Spleen (tissue), 11 donors: ENCODE measurements at regions not wholly inside any gene's neighbourhood (a gene's known extent, or its start where the extent isn't known, plus 50 kb on each side); places are given as distances from the start of the nearest gene placed in this dataset.

Source experiments
- DNase-seq: peaks from one replicate; pipeline ENCODE4 v3.0.0-alpha.2; 2020
- H3K27ac ChIP-seq, 8 donors: fragments of 200-600 bp; sonication (generic) in 7 of 8; 1 replicate in 4 of 8; 2 replicates in 4 of 8; pipeline versions ENCODE4 v1.5.0 to v1.8.0; 2016 to 2021; ENCODE audit warnings: inconsistent platforms in 4 of 8, mild to moderate bottlenecking in 4 of 8, moderate library complexity in 1 of 8
- H3K27me3 ChIP-seq, 7 donors: fragments of 200-600 bp; sonication (generic) in 6 of 7; replicated peaks in 1 of 7; 1 replicate in 4 of 7; 2 replicates in 3 of 7; pipeline versions ENCODE4 v1.5.0 to v1.8.0; 2016 to 2021; ENCODE audit warnings: inconsistent platforms in 3 of 7, mild to moderate bottlenecking in 1 of 7
- H3K36me3 ChIP-seq, 6 donors: fragments of 200-600 bp; sonication (generic) in 5 of 6; 1 replicate in 4 of 6; 2 replicates in 2 of 6; pipeline versions ENCODE4 v1.5.0 to v1.8.0; 2016 to 2021; ENCODE audit warnings: inconsistent platforms in 2 of 6
- H3K4me1 ChIP-seq, 6 donors: fragments of 200-600 bp; sonication (generic) in 5 of 6; 1 replicate in 3 of 6; 2 replicates in 3 of 6; pipeline versions ENCODE4 v1.5.0 to v1.8.0; 2016 to 2021; ENCODE audit warnings: inconsistent platforms in 3 of 6
- H3K4me3 ChIP-seq, 8 donors: fragments of 200-600 bp; sonication (generic) in 7 of 8; 1 replicate in 4 of 8; 2 replicates in 4 of 8; pipeline versions ENCODE4 v1.5.0 to v1.8.0; 2016 to 2021; ENCODE audit warnings: inconsistent platforms in 4 of 8, mild to moderate bottlenecking in 4 of 8, moderate library complexity in 2 of 8
- H3K9me3 ChIP-seq, 8 donors: fragments of 200-600 bp; sonication (generic) in 7 of 8; 1 replicate in 4 of 8; 2 replicates in 4 of 8; pipeline versions ENCODE4 v1.5.0 to v1.8.0; 2016 to 2021; ENCODE audit warnings: inconsistent platforms in 4 of 8
- CTCF ChIP-seq, 11 experiments: fragments of 200-600 bp in 7 of 11; fragments of 450-650 bp in 4 of 11; sonication (generic) in 4 of 11; IDR thresholded peaks in 8 of 11; conservative IDR thresholded peaks in 3 of 11; 1 replicate in 7 of 11; 2 replicates in 4 of 11; pipeline versions ENCODE4 v1.4.0 to v1.8.0; 2016 to 2021; ENCODE audit warnings: antibody characterized with exemption in 11 of 11, inconsistent platforms in 4 of 11, mild to moderate bottlenecking in 1 of 11
- POLR2A ChIP-seq, 3 donors: fragments of 450-650 bp; IDR thresholded peaks; one replicate each; pipeline ENCODE4 v1.5.1; 2017; ENCODE audit warnings: antibody characterized with exemption in 3 of 3, mild to moderate bottlenecking in 1 of 3
- POLR2AphosphoS5 ChIP-seq, 3 donors: sonication (generic); formaldehyde crosslinking; IDR thresholded peaks; one replicate each; pipeline ENCODE4 v1.5.1; 2017; ENCODE audit warnings: antibody characterized with exemption in 3 of 3
- WGBS, 5 donors: extraction: QIAGEN DNeasy Blood & Tissue Kit in 3 of 5; methylation state at CpG; one replicate each; pipeline versions ENCODE4 v1.1.5 to v1.1.7; 2013 to 2018; 5-methylcytosine and 5-hydroxymethylcytosine counted together
- intact Hi-C: fragments of 100-400 bp; cut with DNase I; formaldehyde crosslinking; loops from one replicate; pipeline ENCODE4 v1.15.0; 2023; ENCODE audit warnings: low total_unique reads
- donor health status: healthy with polysubstance abuse.
- donor health status: DM: no; HTN: no; CAD: no; lungs with moderate emphysema.
- donor health status: DM: no; HTN: no; CAD: no.
- donor health status: Bipolar disorder and iron deficiency.
- donor health status: healthy.
- donor health status: DM: no; HTN: no; CAD: no.
- donor health status: DM: yes; HTN: yes; CAD: no.

GRCh38 chr5:169394371-169394770 lies 93.4 kb upstream of the SLIT3 start:
- Histone ChIP-seq H3K9me3 (peaks cover 0 to 16% (median 10%) of the 10 kb centered on the region in 8 donors), H3K36me3 (no peaks in the 10 kb centered on the region), H3K4me3 (no peak overlapping the region), H3K4me1 (no peaks in the 10 kb centered on the region), H3K27me3 (peaks cover 0 to 13% (median 0%) of the 10 kb centered on the region in 7 donors), H3K27ac (no peak overlapping the region)
- intact Hi-C loops: no loop called here
- DNase-seq: no peak
- TF ChIP-seq POLR2AphosphoS5 (IDR thresholded peaks at IDR 0.05): no peak
- no peak for TF ChIP-seq CTCF (IDR thresholded peaks at IDR 0.05 in 8 of 11, conservative IDR thresholded peaks at IDR 0.05 in 3 of 11)
- no peak for TF ChIP-seq POLR2A (IDR thresholded peaks at IDR 0.05)
- WGBS, 5 donors: 78 to 89% (median 82%) methylated on average over 4 of the region's 4 CpGs

GRCh38 chr5:169393907-169394306 lies 93.0 kb upstream of the SLIT3 start:
- Histone ChIP-seq H3K27ac (no peak overlapping the region), H3K9me3 (peaks cover 0 to 16% (median 10%) of the 10 kb centered on the region in 8 donors), H3K36me3 (no peaks in the 10 kb centered on the region), H3K4me3 (no peak overlapping the region), H3K27me3 (peaks cover 0 to 13% (median 0%) of the 10 kb centered on the region in 7 donors), H3K4me1 (no peaks in the 10 kb centered on the region)
- WGBS, 5 donors: 54 to 87% (median 70%) methylated on average over 1 of the region's 1 CpG
- DNase-seq: no peak
- intact Hi-C loops: no loop called here
- no peak for TF ChIP-seq CTCF (IDR thresholded peaks at IDR 0.05 in 8 of 11, conservative IDR thresholded peaks at IDR 0.05 in 3 of 11)
- no peak for TF ChIP-seq POLR2A (IDR thresholded peaks at IDR 0.05)
- no peak for TF ChIP-seq POLR2AphosphoS5 (IDR thresholded peaks at IDR 0.05)

GRCh38 chr5:169390265-169390664 lies 89.3 kb upstream of the SLIT3 start:
- Histone ChIP-seq H3K27me3 (peaks cover 0 to 13% (median 0%) of the 10 kb centered on the region in 7 donors), H3K4me3 (no peak overlapping the region), H3K36me3 (no peaks in the 10 kb centered on the region), H3K4me1 (no peaks in the 10 kb centered on the region), H3K27ac (no peak overlapping the region), H3K9me3 (no peaks in the 10 kb centered on the region)
- intact Hi-C loops: no loop called here
- TF ChIP-seq POLR2A (IDR thresholded peaks at IDR 0.05) (no peak), CTCF (IDR thresholded peaks at IDR 0.05 in 8 of 11, conservative IDR thresholded peaks at IDR 0.05 in 3 of 11) (no peak), POLR2AphosphoS5 (IDR thresholded peaks at IDR 0.05) (no peak)
- DNase-seq: no peak

GRCh38 chr5:169389318-169389717 lies 88.4 kb upstream of the SLIT3 start:
- Histone ChIP-seq H3K27ac (no peak overlapping the region), H3K27me3 (peaks cover 0 to 13% (median 0%) of the 10 kb centered on the region in 7 donors), H3K4me3 (no peak overlapping the region), H3K36me3 (no peaks in the 10 kb centered on the region), H3K9me3 (no peaks in the 10 kb centered on the region), H3K4me1 (no peaks in the 10 kb centered on the region)
- no peak for TF ChIP-seq CTCF (IDR thresholded peaks at IDR 0.05 in 8 of 11, conservative IDR thresholded peaks at IDR 0.05 in 3 of 11)
- TF ChIP-seq POLR2A (IDR thresholded peaks at IDR 0.05): no peak
- TF ChIP-seq POLR2AphosphoS5 (IDR thresholded peaks at IDR 0.05): no peak
- WGBS, 5 donors: 75 to 85% (median 82%) methylated on average over 6 of the region's 6 CpGs
- intact Hi-C loops: no loop called here
- no peak for DNase-seq
